H1 (cell line): ENCODE measurements at regions not wholly inside any gene's neighbourhood (a gene's known extent, or its start where the extent isn't known, plus 50 kb on each side); places are given as distances from the start of the nearest gene placed in this dataset.

Experiments used
- CHD2 ChIP-seq: IDR thresholded peaks from 2 replicates; pipeline ENCODE4 v1.6.1; 2012; ENCODE audit warnings: low read length, improper control_type of control experiment
- CHD7 ChIP-seq: fragments of 300-600 bp; sonication (generic); IDR thresholded peaks from 2 replicates; pipeline ENCODE4 v1.7.1; 2012; ENCODE audit warnings: low read length, moderate library complexity, mild to moderate bottlenecking, inconsistent platforms; ENCODE audit not compliant: insufficient replicate concordance
- CTCF ChIP-seq, 3 experiments: IDR thresholded peaks; 1 replicate in 2 of 3; 2 replicates in 1 of 3; pipeline versions ENCODE4 v1.5.1 to v1.6.1; 2011; ENCODE audit warnings: low read length in 3 of 3, mild to moderate bottlenecking in 3 of 3, inconsistent platforms in 2 of 3, low read depth in 1 of 3, moderate library complexity in 1 of 3; ENCODE audit not compliant: insufficient read depth in 1 of 3; ENCODE audit errors: control extremely low read depth in 1 of 3
- EP300 ChIP-seq, 2 experiments: IDR thresholded peaks; 1 replicate in 1 of 2; 2 replicates in 1 of 2; pipeline ENCODE4 v1.6.1; 2011 to 2012; ENCODE audit warnings: low read depth in 2 of 2, low read length in 2 of 2, mild to moderate bottlenecking in 2 of 2, borderline replicate concordance in 1 of 2, inconsistent platforms in 1 of 2, moderate library complexity in 1 of 2
- NANOG ChIP-seq: IDR thresholded peaks from 2 replicates; pipeline ENCODE4 v1.6.1; 2011; ENCODE audit warnings: low read length, low read depth, mild to moderate bottlenecking, inconsistent platforms; ENCODE audit not compliant: insufficient read depth, poor library complexity, severe bottlenecking
- SIX5 ChIP-seq: IDR thresholded peaks from 2 replicates; pipeline ENCODE4 v1.6.1; 2011; ENCODE audit warnings: mild to moderate bottlenecking, low read depth, low read length
- SP4 ChIP-seq: IDR thresholded peaks from 2 replicates; pipeline ENCODE4 v1.6.1; 2012; ENCODE audit warnings: low read length, inconsistent platforms
- SRF ChIP-seq: IDR thresholded peaks from 2 replicates; pipeline ENCODE4 v1.6.1; 2011; ENCODE audit warnings: mild to moderate bottlenecking, low read depth, low read length, moderate library complexity
- TAF7 ChIP-seq: optimal IDR thresholded peaks from 2 replicates; pipeline ENCODE3; 2011; ENCODE audit warnings: low read depth, mild to moderate bottlenecking, inconsistent platforms, low read length, moderate library complexity, borderline replicate concordance
- TBP ChIP-seq: IDR thresholded peaks from 2 replicates; pipeline ENCODE4 v1.6.1; 2011; ENCODE audit warnings: low read depth, low read length, improper control_type of control experiment

GRCh38 chr7:63077841-63078240 is 920.8 kb upstream of the ZNF722 start (continued):
- no peak for TF ChIP-seq CHD7
- no peak for TF ChIP-seq EP300 (IDR thresholded peaks at IDR 0.05; ENCODE audit: borderline replicate concordance in 1 of 2, low read depth in 2 of 2, low read length in 2 of 2)
- no peak for TF ChIP-seq SP4
- TF ChIP-seq SIX5: no peak
- TF ChIP-seq CHD2: no peak
- TF ChIP-seq SRF: no peak
- no peak for TF ChIP-seq TBP
- TF ChIP-seq CTCF (IDR thresholded peaks at IDR 0.05; ENCODE audit: control extremely low read depth in 1 of 3, insufficient read depth in 1 of 3, low read depth in 1 of 3, low read length in 3 of 3): no peak
- TF ChIP-seq TAF7: no peak
- TF ChIP-seq NANOG: no peak
